GM23338 (cell line): ENCODE measurements at regions not wholly inside any gene's neighbourhood (a gene's known extent, or its start where the extent isn't known, plus 50 kb on each side); places are given as distances from the start of the nearest gene placed in this dataset.

Experiments used
- ATAC-seq: fragments of 200-7000 bp; cut with Tn5 transposase; 3 replicates; pipeline ENCODE4 v1.9.1; 2020
- DNase-seq: peaks from one replicate; pipeline ENCODE4 v3.0.0-alpha.2; 2015; ENCODE audit warnings: low spot score
- H2AFZ ChIP-seq: fragments of 200-600 bp; sonication (generic); 2 replicates; pipeline ENCODE4 v1.8.0; 2016; ENCODE audit warnings: antibody characterized with exemption, mild to moderate bottlenecking, moderate library complexity
- H3F3A ChIP-seq: fragments of 200-600 bp; sonication (generic); replicated peaks from 2 replicates; pipeline ENCODE4 v1.8.0; 2017; ENCODE audit warnings: antibody characterized with exemption, mixed run types, low read depth
- H3K27ac ChIP-seq: fragments of 200-600 bp; sonication (generic); 2 replicates; pipeline ENCODE4 v1.6.1; 2016; ENCODE audit warnings: low read depth
- H3K27me3 ChIP-seq: fragments of 200-600 bp; sonication (generic); 2 replicates; pipeline ENCODE4 v1.8.0; 2016; ENCODE audit warnings: mild to moderate bottlenecking, mixed run types, moderate library complexity; ENCODE audit not compliant: insufficient read depth
- H3K36me3 ChIP-seq: fragments of 200-600 bp; sonication (generic); 2 replicates; pipeline ENCODE4 v1.8.0; 2016; ENCODE audit warnings: mild to moderate bottlenecking; ENCODE audit not compliant: insufficient read depth
- H3K4me1 ChIP-seq: fragments of 200-600 bp; sonication (generic); 2 replicates; pipeline ENCODE4 v1.8.0; 2016; ENCODE audit warnings: mild to moderate bottlenecking, moderate library complexity; ENCODE audit not compliant: insufficient read depth
- H3K4me2 ChIP-seq: fragments of 200-600 bp; sonication (generic); 2 replicates; pipeline ENCODE4 v1.7.1; 2017; ENCODE audit warnings: mixed run types
- H3K4me3 ChIP-seq: fragments of 200-600 bp; sonication (generic); 2 replicates; pipeline ENCODE4 v1.6.1; 2016; ENCODE audit warnings: mixed run types
- H3K79me2 ChIP-seq: fragments of 200-600 bp; sonication (generic); replicated peaks from 2 replicates; pipeline ENCODE4 v1.8.0; 2017; ENCODE audit warnings: mild to moderate bottlenecking; ENCODE audit not compliant: insufficient read depth
- H3K9me2 ChIP-seq: fragments of 200-600 bp; sonication (generic); 2 replicates; pipeline ENCODE4 v1.8.0; 2017; ENCODE audit not compliant: insufficient read depth
- H4K20me1 ChIP-seq: fragments of 200-600 bp; sonication (generic); replicated peaks from 2 replicates; pipeline ENCODE4 v1.8.0; 2017; ENCODE audit warnings: mild to moderate bottlenecking; ENCODE audit not compliant: insufficient read depth
- H3K27ac Mint-ChIP-seq: 2 replicates; pipeline ENCODE4 v1.8.0; 2020; ENCODE audit warnings: inconsistent platforms, mild to moderate bottlenecking, moderate library complexity, mixed read lengths
- H3K27me3 Mint-ChIP-seq: 3 replicates; pipeline ENCODE4 v1.8.0; 2022; ENCODE audit warnings: low read depth, mild to moderate bottlenecking, moderate library complexity, mixed read lengths, inconsistent platforms; ENCODE audit not compliant: insufficient read depth, poor library complexity
- H3K36me3 Mint-ChIP-seq: 3 replicates; pipeline ENCODE4 v1.8.0; 2021; ENCODE audit warnings: low read depth, mild to moderate bottlenecking, inconsistent platforms, moderate library complexity, mixed read lengths
- H3K4me1 Mint-ChIP-seq: 3 replicates; pipeline ENCODE4 v1.8.0; 2020; ENCODE audit warnings: mild to moderate bottlenecking, inconsistent platforms, mixed read lengths
- H3K4me3 Mint-ChIP-seq: 3 replicates; pipeline ENCODE4 v1.8.0; 2021; ENCODE audit warnings: moderate library complexity, mild to moderate bottlenecking, inconsistent platforms, mixed read lengths
- H3K9me3 Mint-ChIP-seq: 3 replicates; pipeline ENCODE4 v1.8.0; 2020; ENCODE audit warnings: moderate library complexity, mild to moderate bottlenecking, inconsistent platforms, mixed read lengths
- CREB1 ChIP-seq: fragments of 250-450 bp; sonication (Bioruptor Pico); IDR thresholded peaks from 2 replicates; pipeline ENCODE4 v1.5.0; 2020; ENCODE audit warnings: low read depth, mild to moderate bottlenecking, moderate library complexity
- CTCF ChIP-seq, 2 experiments: fragments of 200-600 bp in 1 of 2; sonication (generic) in 1 of 2; conservative IDR thresholded peaks; 2 replicates each; pipeline versions ENCODE4 v1.5.1 to v1.6.1; 2016 to 2017; ENCODE audit warnings: antibody characterized with exemption in 2 of 2, low read depth in 2 of 2, mild to moderate bottlenecking in 2 of 2, moderate library complexity in 1 of 2
- ETS1 ChIP-seq: IDR thresholded peaks from 2 replicates; pipeline ENCODE4 v1.6.1; 2016; ENCODE audit warnings: antibody characterized with exemption
- EZH2 ChIP-seq: fragments of 200-600 bp; sonication (generic); IDR thresholded peaks from one replicate; pipeline ENCODE4 v1.8.0; 2017; ENCODE audit warnings: antibody characterized with exemption, mild to moderate bottlenecking, low read depth; ENCODE audit not compliant: unreplicated experiment
- EZH2phosphoT487 ChIP-seq: fragments of 200-600 bp; sonication (generic); IDR thresholded peaks from one replicate; pipeline ENCODE4 v1.8.1; 2018; ENCODE audit warnings: antibody characterized with exemption; ENCODE audit not compliant: unreplicated experiment
- JUNB ChIP-seq: IDR thresholded peaks from one replicate; pipeline ENCODE4 v1.6.1; 2016; ENCODE audit warnings: antibody characterized with exemption; ENCODE audit not compliant: unreplicated experiment
- NANOG ChIP-seq: IDR thresholded peaks from 2 replicates; pipeline ENCODE4 v1.6.1; 2016; ENCODE audit warnings: antibody characterized with exemption, borderline replicate concordance
- POLR2AphosphoS5 ChIP-seq: IDR thresholded peaks from 2 replicates; pipeline ENCODE4 v1.6.1; 2016; ENCODE audit warnings: antibody characterized with exemption, low read depth
- REST ChIP-seq: IDR thresholded peaks from one replicate; pipeline ENCODE4 v1.6.1; 2018; ENCODE audit warnings: antibody characterized with exemption; ENCODE audit not compliant: unreplicated experiment
- STAT1 ChIP-seq: IDR thresholded peaks from one replicate; pipeline ENCODE4 v1.6.1; 2016; ENCODE audit warnings: antibody characterized with exemption; ENCODE audit not compliant: unreplicated experiment
- ZNF114 ChIP-seq: fragments of 250-450 bp; sonication (Bioruptor Pico); IDR thresholded peaks from 2 replicates; pipeline ENCODE4 v1.5.0; 2020; ENCODE audit warnings: mild to moderate bottlenecking, moderate library complexity
- ZNF331 ChIP-seq: fragments of 250-450 bp; sonication (Bioruptor Pico); IDR thresholded peaks from 2 replicates; pipeline ENCODE4 v1.5.0; 2020; ENCODE audit warnings: low read depth, mild to moderate bottlenecking, moderate library complexity
- ZNF462 ChIP-seq: fragments of 250-450 bp; sonication (Bioruptor Pico); IDR thresholded peaks from 2 replicates; pipeline ENCODE4 v1.5.0; 2020; ENCODE audit warnings: mild to moderate bottlenecking, moderate library complexity

GRCh38 chr4:123784626-123785025, 388.0 kb downstream of the SPRY1 start:
- Histone ChIP-seq H3K9me2 (peaks cover 5% of the 10 kb centered on the region; the same call in 1 of the 2 replicates), H2AFZ (no peak overlapping the region), H3K4me1 (peaks cover 26% of the 10 kb centered on the region), H3F3A (no peaks in the 10 kb centered on the region), H3K4me3 (no peak overlapping the region), H3K4me2 (no peak overlapping the region), H3K79me2 (no peaks in the 10 kb centered on the region), H3K27ac (peak overlapping the region; percentile 57; the same call in 1 of the 2 replicates), H3K36me3 (no peaks in the 10 kb centered on the region), H4K20me1 (no peaks in the 10 kb centered on the region), H3K27me3 (no peaks in the 10 kb centered on the region)
- no peaks in the 10 kb centered on the region for H3K27me3 Mint-ChIP-seq
- H3K36me3 Mint-ChIP-seq = peaks cover 5% of the 10 kb centered on the region; the same call in 2 of the 3 replicates
- peak overlapping the region; percentile 85 for H3K27ac Mint-ChIP-seq
- no peak overlapping the region for H3K4me3 Mint-ChIP-seq
- DNase-seq (no peak), ATAC-seq (no peak)
- peaks cover 2% of the 10 kb centered on the region for H3K9me3 Mint-ChIP-seq
- TF ChIP-seq ZNF462 (no peak), CREB1 (CRISPR knock-in tag) (no peak), ZNF331 (CRISPR knock-in tag) (no peak), NANOG (no peak), EZH2 (no peak), CTCF (conservative IDR thresholded peaks at IDR 0.05; ENCODE audit: low read depth in 2 of 2) (no peak), ETS1 (no peak), POLR2AphosphoS5 (no peak), EZH2phosphoT487 (no peak), STAT1 (no peak), ZNF114 (CRISPR knock-in tag) (no peak), JUNB (no peak), REST (no peak)
- peaks cover 37% of the 10 kb centered on the region for H3K4me1 Mint-ChIP-seq
